ENCODE measurements at regions not wholly inside any gene's neighbourhood (a gene's known extent, or its start where the extent isn't known, plus 50 kb on each side); places are given as distances from the start of the nearest gene placed in this dataset.
"Not testable (repeated sequence)": the region's sequence is repeated elsewhere in the genome, so short reads cannot be mapped to it uniquely, and the experiment has no call there.

GRCh38 chr20:22529150-22530019 lies 55.0 kb downstream of the FOXA2 start:
- DNase-seq (no peak), ATAC-seq (no peak)

- DNase-seq (no peak), ATAC-seq (no peak)
These were observed 57.8 kb downstream of the FOXA2 start for GRCh38 chr20:22526512-22527012.

- ATAC-seq (no peak), DNase-seq (no peak)
These were observed 58.6 kb downstream of the FOXA2 start for GRCh38 chr20:22525821-22526220.

- DNase-seq (no peak), ATAC-seq (no peak)
These were observed 59.1 kb downstream of the FOXA2 start for GRCh38 chr20:22525069-22525820.

- ATAC-seq (no peak), DNase-seq (no peak)
These were observed 59.9 kb downstream of the FOXA2 start for GRCh38 chr20:22524393-22525015.

GRCh38 chr20:22523499-22524392 lies 60.6 kb downstream of the FOXA2 start:
- no peak for DNase-seq
- no peak for ATAC-seq

GRCh38 chr20:22523128-22523498 lies 61.3 kb downstream of the FOXA2 start:
- no peak for ATAC-seq

GRCh38 chr20:22522701-22523100 lies 61.7 kb downstream of the FOXA2 start:
- ATAC-seq (no peak), DNase-seq (no peak)

More at GRCh38 chr20:22523128-22523498, 61.3 kb downstream of the FOXA2 start:
- no peak for DNase-seq

GRCh38 chr20:22521940-22522339 lies 62.4 kb downstream of the FOXA2 start:
- DNase-seq, ATAC-seq: not testable (repeated sequence)

- ATAC-seq = no peak
- no peak for DNase-seq
These were observed 64.0 kb downstream of the FOXA2 start for GRCh38 chr20:22520381-22520780.

- DNase-seq = no peak
- ATAC-seq = no peak
These were observed 69.1 kb downstream of the FOXA2 start for GRCh38 chr20:22515264-22515663.

GRCh38 chr20:22513574-22513973 lies 70.8 kb downstream of the FOXA2 start:
- ATAC-seq (no peak), DNase-seq (no peak)

GRCh38 chr20:22512911-22513489 lies 71.4 kb downstream of the FOXA2 start:
- ATAC-seq (no peak), DNase-seq (no peak)

GRCh38 chr20:22511943-22512910 lies 72.1 kb downstream of the FOXA2 start:
- DNase-seq = no peak
- no peak for ATAC-seq

GRCh38 chr20:22509843-22510147 lies 74.6 kb downstream of the FOXA2 start:
- ATAC-seq (no peak), DNase-seq (no peak)

- DNase-seq (no peak), ATAC-seq (no peak)
These were observed 75.1 kb downstream of the FOXA2 start for GRCh38 chr20:22509090-22509842.

- ATAC-seq (no peak), DNase-seq (no peak)
These were observed 75.9 kb downstream of the FOXA2 start for GRCh38 chr20:22508426-22508825.

- ATAC-seq (no peak), DNase-seq (no peak)
These were observed 77.0 kb downstream of the FOXA2 start for GRCh38 chr20:22507240-22507961.

GRCh38 chr20:22506827-22507226 lies 77.5 kb downstream of the FOXA2 start:
- DNase-seq (no peak), ATAC-seq (no peak)
